ENCODE measurements at regions not wholly inside any gene's neighbourhood (a gene's known extent, or its start where the extent isn't known, plus 50 kb on each side); places are given as distances from the start of the nearest gene placed in this dataset.

- TF ChIP-seq CTCF (conservative IDR thresholded peaks at IDR 0.05 in 1 of 2, IDR thresholded peaks at IDR 0.05 in 1 of 2; ENCODE audit: low read depth in 1 of 2, low read length in 2 of 2): no peak
- TF ChIP-seq EZH2 (IDR thresholded peaks at IDR 0.05; ENCODE audit: low read length, missing control alignments): no peak
Observed at GRCh38 chr5:18686253-18686652, 1052.0 kb downstream of the TAF11L14 start.
